ENCODE measurements at regions not wholly inside any gene's neighbourhood (a gene's known extent, or its start where the extent isn't known, plus 50 kb on each side); places are given as distances from the start of the nearest gene placed in this dataset.

DNA sequence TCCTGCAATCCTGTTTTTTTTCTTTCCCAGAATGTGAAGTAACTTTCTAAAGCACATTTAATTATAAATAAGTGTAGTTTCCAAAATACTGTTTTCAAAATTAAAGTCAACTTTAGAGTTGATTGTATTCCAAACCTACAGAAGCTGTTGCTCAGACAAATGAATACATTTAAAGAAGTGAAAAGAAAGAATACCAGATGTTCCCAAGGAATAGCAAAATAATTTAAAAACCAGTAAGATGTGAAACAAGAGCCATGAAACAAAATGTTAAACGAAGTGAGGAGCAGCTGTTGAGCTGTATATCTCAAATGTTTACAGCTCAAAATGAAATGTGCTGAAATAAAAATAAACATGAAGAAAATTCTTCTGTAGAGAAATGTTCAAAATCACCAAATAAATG is 627.4 kb upstream of the NDST4 start:
- H3K36me3 ChIP-seq (replicated peaks in 1 of 2; ENCODE audit: control insufficient read depth in 1 of 2, insufficient read depth in 2 of 2, low read length in 2 of 2) = no peaks in the 10 kb centered on the region
- in situ Hi-C loops (cut with HindIII; ENCODE audit: extremely low pct_ligation_motif_present, low pct_unique_long_range_greater_than_20kb) = no loop called here
- H2AFZ ChIP-seq (ENCODE audit: low read length) = no peak overlapping the region
- no peak overlapping the region for H3K9ac ChIP-seq (ENCODE audit: insufficient read depth, low read depth, low read length)
- no TSS peak for BruUV-seq (replicated peaks)
- no peak for FAIRE-seq
- no peaks in the 10 kb centered on the region; the same call in 1 of the 2 replicates for H4K20me1 ChIP-seq (ENCODE audit: insufficient read depth, low read length)
- WGBS (ENCODE audit: low lambda C conversion rate) = 8% methylated on average over 1 of the region's 1 CpG
- H3K4me2 ChIP-seq (ENCODE audit: low read depth, low read length) = no peak overlapping the region
- H3K9me3 ChIP-seq (ENCODE audit: low read length) = no peaks in the 10 kb centered on the region
- DNase-seq (ENCODE audit: low spot score) = no peak
- ATAC-seq = no peak
- ChIA-PET POLR2A (no interaction called here), CTCF (ENCODE audit: low intra/inter-chr PET ratio, low total read pairs) (no interaction called here)
- no peaks in the 10 kb centered on the region for H3K27me3 ChIP-seq (ENCODE audit: control insufficient read depth in 1 of 2, insufficient read depth in 2 of 2, low read length in 2 of 2)
- H3K27ac ChIP-seq (ENCODE audit: extremely low read length, insufficient read depth, low read length) = no peak overlapping the region
- no peaks in the 10 kb centered on the region for H3K4me1 ChIP-seq (ENCODE audit: insufficient read depth, low read length)
- TF ChIP-seq ZNF569 (CRISPR knock-in tag; IDR thresholded peaks at IDR 0.05; ENCODE audit: borderline replicate concordance) = no peak
- TF ChIP-seq THYN1 (CRISPR knock-in tag; IDR thresholded peaks at IDR 0.05; ENCODE audit: borderline replicate concordance, low read depth) = no peak
- TF ChIP-seq CEBPB (IDR thresholded peaks at IDR 0.05; ENCODE audit: borderline replicate concordance, low read depth, low read length) = no peak
- TF ChIP-seq ZNF557 (CRISPR knock-in tag; IDR thresholded peaks at IDR 0.05) = no peak
- TF ChIP-seq CEBPG (CRISPR knock-in tag; IDR thresholded peaks at IDR 0.05) = no peak
- no peaks in the 10 kb centered on the region for H3K79me2 ChIP-seq (ENCODE audit: insufficient read depth, low read length)
- intact Hi-C loops (cut with micrococcal nuclease; ENCODE audit: unreplicated experiment) = no loop called here
- H3K4me3 ChIP-seq (replicated peaks in 1 of 3; ENCODE audit: insufficient read depth in 1 of 3, low read depth in 2 of 3, low read length in 3 of 3) = no peak overlapping the region

DNA sequence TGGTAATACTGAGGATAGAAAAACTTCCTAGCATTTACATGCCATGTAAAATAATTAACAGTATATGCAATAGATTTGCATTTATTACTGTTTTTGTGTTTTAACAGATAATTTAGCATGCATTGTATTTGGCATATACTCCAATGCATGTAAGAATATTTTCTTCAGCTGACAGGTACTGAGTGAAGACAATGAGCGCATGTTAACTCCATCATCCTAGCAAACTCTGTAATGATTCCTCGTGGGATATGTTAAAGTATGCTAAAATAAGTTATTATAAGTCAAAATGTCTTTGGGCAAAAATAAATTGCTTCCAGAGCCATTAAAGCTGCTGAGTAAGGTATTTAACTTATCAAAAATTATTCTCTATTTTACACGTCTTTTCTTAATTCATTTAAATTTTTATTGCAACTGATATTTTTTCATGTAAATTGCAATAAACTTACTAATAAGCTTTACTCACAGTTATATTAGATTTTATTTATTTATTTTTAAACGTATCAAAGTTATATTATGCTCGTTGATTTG is 616.4 kb upstream of the NDST4 start:
- no TSS peak for BruUV-seq (replicated peaks)
- H3K79me2 ChIP-seq (ENCODE audit: insufficient read depth, low read length) = no peaks in the 10 kb centered on the region
- H3K36me3 ChIP-seq (replicated peaks in 1 of 2; ENCODE audit: control insufficient read depth in 1 of 2, insufficient read depth in 2 of 2, low read length in 2 of 2) = no peaks in the 10 kb centered on the region
- no peak overlapping the region for H3K4me2 ChIP-seq (ENCODE audit: low read depth, low read length)
- WGBS (ENCODE audit: low lambda C conversion rate) = 10% methylated on average over 5 of the region's 5 CpGs
- no peak overlapping the region for H3K27ac ChIP-seq (ENCODE audit: extremely low read length, insufficient read depth, low read length)
- no peaks in the 10 kb centered on the region for H3K27me3 ChIP-seq (ENCODE audit: control insufficient read depth in 1 of 2, insufficient read depth in 2 of 2, low read length in 2 of 2)
- FAIRE-seq (no peak), DNase-seq (ENCODE audit: low spot score) (no peak), ATAC-seq (no peak)
- intact Hi-C loops (cut with micrococcal nuclease; ENCODE audit: unreplicated experiment) = no loop called here
- no peaks in the 10 kb centered on the region for H3K9me3 ChIP-seq (ENCODE audit: low read length)
- H3K4me1 ChIP-seq (ENCODE audit: insufficient read depth, low read length) = no peaks in the 10 kb centered on the region
- H3K4me3 ChIP-seq (replicated peaks in 1 of 3; ENCODE audit: insufficient read depth in 1 of 3, low read depth in 2 of 3, low read length in 3 of 3) = no peak overlapping the region
- TF ChIP-seq MAFF (IDR thresholded peaks at IDR 0.05; ENCODE audit: low read depth, low read length) = peak; percentile 64; the same call in 1 of the 2 replicates
- TF ChIP-seq MAFK (conservative IDR thresholded peaks at IDR 0.05 in 1 of 2, IDR thresholded peaks at IDR 0.05 in 1 of 2; ENCODE audit: low read length in 2 of 2) = peak in 1 of 2 experiments; percentile 79; a peak in 3 of 4 replicates
- TF ChIP-seq ELF4 (CRISPR knock-in tag; IDR thresholded peaks at IDR 0.05; ENCODE audit: borderline replicate concordance) = no peak
- ChIA-PET CTCF (ENCODE audit: low intra/inter-chr PET ratio, low total read pairs) (no interaction called here), POLR2A (no interaction called here)
- in situ Hi-C loops (cut with HindIII; ENCODE audit: extremely low pct_ligation_motif_present, low pct_unique_long_range_greater_than_20kb) = no loop called here
- H4K20me1 ChIP-seq (ENCODE audit: insufficient read depth, low read length) = no peaks in the 10 kb centered on the region
- H2AFZ ChIP-seq (ENCODE audit: low read length) = no peak overlapping the region
- H3K9ac ChIP-seq (ENCODE audit: insufficient read depth, low read depth, low read length) = no peak overlapping the region

Data from HepG2 (cell line).